Mucosa of descending colon (tissue), 3 donors: ENCODE measurements at regions not wholly inside any gene's neighbourhood (a gene's known extent, or its start where the extent isn't known, plus 50 kb on each side); places are given as distances from the start of the nearest gene placed in this dataset.

Experiments
- ATAC-seq: fragments of 200-7000 bp; cut with Tn5 transposase; one replicate; pipeline ENCODE4 v1.9.1; 2020; ENCODE audit warnings: mild to moderate bottlenecking, moderate library complexity
- DNase-seq, 3 donors: peaks; one replicate each; pipeline ENCODE4 v3.0.0-alpha.2; 2020
- H3K36me3 ChIP-seq: fragments of 200-600 bp; one replicate; pipeline ENCODE4 v1.8.0; 2021; ENCODE audit warnings: low read depth, mild to moderate bottlenecking
- H3K4me1 ChIP-seq: fragments of 200-600 bp; one replicate; pipeline ENCODE4 v1.8.0; 2021; ENCODE audit warnings: low read depth, mild to moderate bottlenecking
- H3K4me3 ChIP-seq: fragments of 200-600 bp; one replicate; pipeline ENCODE4 v1.8.0; 2021; ENCODE audit warnings: mild to moderate bottlenecking
- H3K9me3 ChIP-seq: fragments of 200-600 bp; one replicate; pipeline ENCODE4 v1.8.0; 2021; ENCODE audit warnings: mild to moderate bottlenecking
- CTCF ChIP-seq: fragments of 200-600 bp; IDR thresholded peaks from one replicate; pipeline ENCODE4 v1.8.0; 2022; ENCODE audit warnings: antibody characterized with exemption, mild to moderate bottlenecking
- intact Hi-C, 2 donors: fragments of 100-400 bp; cut with DNase I in 1 of 2; cut with micrococcal nuclease in 1 of 2; formaldehyde crosslinking; loops; one replicate each; pipeline versions ENCODE4 v1.11.0 to v1.11.1; 2022; cut with DNase I, micrococcal nuclease
- donor health status: DM: no; HTN: no; CAD: no; lungs with moderate emphysema.
- donor health status: DM: no; HTN: no; CAD: no.
- donor health status: DM: no; HTN: yes; CAD: no.

DNA sequence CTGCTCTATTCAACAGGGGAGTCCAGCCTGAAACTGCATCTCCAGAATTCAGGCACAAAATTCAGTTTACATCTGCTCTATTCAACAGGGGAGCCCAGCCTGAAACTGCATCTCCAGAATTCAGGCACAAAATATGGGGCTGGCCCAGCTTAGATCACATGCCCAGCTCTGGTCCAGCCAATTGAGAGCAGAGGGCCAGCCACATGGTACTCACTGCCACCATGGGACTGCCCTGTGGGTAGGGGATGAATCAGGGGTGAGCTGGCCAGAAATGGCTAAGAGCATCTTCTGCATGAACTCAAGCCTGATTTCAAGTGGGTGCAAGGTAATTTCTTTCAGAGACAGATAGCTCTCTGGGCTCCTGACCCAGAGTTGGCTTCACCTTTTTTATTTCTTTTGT is 156.6 kb upstream of the LYZL2 start:
- Histone ChIP-seq H3K9me3 (no peaks in the 10 kb centered on the region), H3K36me3 (no peaks in the 10 kb centered on the region), H3K4me3 (no peak overlapping the region), H3K4me1 (peaks cover 13% of the 10 kb centered on the region)
- no peak for TF ChIP-seq CTCF
- DNase-seq (no peak), ATAC-seq (no peak)
- intact Hi-C loops = loop anchor here in 1 of 2 donors (10.0 kb wide), 1 partner anchor 249 kb away; the partner anchor contains the start of gene ZNF438

DNA sequence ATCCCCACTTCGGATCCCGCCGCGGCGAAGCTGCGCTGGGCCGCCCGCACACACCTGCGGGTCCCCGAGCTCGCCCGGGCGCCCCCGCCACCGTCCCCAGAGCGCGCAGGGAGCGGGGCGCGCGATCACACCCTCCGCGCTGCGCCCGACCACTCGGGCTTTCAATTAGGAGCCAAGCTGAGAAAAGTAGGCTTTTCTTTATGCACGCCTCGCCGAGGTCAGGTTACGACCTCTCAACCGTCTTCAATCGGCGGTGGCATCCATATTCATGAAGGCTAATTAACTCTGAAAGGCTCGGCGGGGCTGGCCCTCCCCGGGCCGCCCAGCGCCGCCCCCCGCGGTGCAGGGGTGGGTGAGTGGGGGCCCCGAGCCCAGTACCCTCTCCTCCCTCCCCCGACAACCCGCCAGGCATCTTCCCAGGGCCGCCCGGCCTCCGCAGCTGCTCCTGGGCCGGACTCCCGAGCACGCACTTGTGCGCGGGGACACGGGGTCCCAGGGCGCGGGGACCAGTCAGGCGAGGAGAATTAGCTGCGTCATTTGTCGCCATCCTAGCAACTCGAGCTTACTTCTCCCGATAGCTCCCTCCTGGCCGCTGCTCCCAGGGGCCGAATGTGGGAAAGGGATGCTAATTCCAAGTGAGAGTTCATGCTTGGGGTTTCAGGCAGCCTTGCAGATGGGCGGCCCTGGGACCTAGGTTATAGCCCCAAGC is 155.5 kb upstream of the LYZL2 start:
- H3K36me3 ChIP-seq = no peaks in the 10 kb centered on the region
- no peak for TF ChIP-seq CTCF
- peak overlapping the region; percentile 28 for H3K4me3 ChIP-seq
- DNase-seq = peak; percentile 57 to 76 (median 63)
- H3K4me1 ChIP-seq = peaks cover 10% of the 10 kb centered on the region
- no peaks in the 10 kb centered on the region for H3K9me3 ChIP-seq
- ATAC-seq = peak; percentile 75
- intact Hi-C loops = loop anchor here in 1 of 2 donors (10.0 kb wide), 1 partner anchor 250 kb away; the partner anchor contains the start of gene ZNF438

- DNase-seq (no peak), ATAC-seq (peak; percentile 24)
Observed at GRCh38 chr10:30784524-30784896, 155.0 kb upstream of the LYZL2 start.

GRCh38 chr10:30783939-30784501 is 154.5 kb upstream of the LYZL2 start:
- TF ChIP-seq CTCF = peak; percentile 49
- intact Hi-C loops = loop anchor here in 1 of 2 donors (10.0 kb wide), 1 partner anchor 251 kb away; the partner anchor contains the start of gene ZNF438
- Histone ChIP-seq H3K9me3 (no peaks in the 10 kb centered on the region), H3K4me1 (peaks cover 10% of the 10 kb centered on the region), H3K4me3 (no peak overlapping the region), H3K36me3 (no peaks in the 10 kb centered on the region)
- ATAC-seq (peak; percentile 82), DNase-seq (peak; percentile 84 to 85 (median 84))

More at GRCh38 chr10:30784524-30784896, 155.0 kb upstream of the LYZL2 start:
- H3K4me1 ChIP-seq = peaks cover 10% of the 10 kb centered on the region
- H3K36me3 ChIP-seq = no peaks in the 10 kb centered on the region
- TF ChIP-seq CTCF = no peak
- H3K9me3 ChIP-seq = no peaks in the 10 kb centered on the region
- peak overlapping the region; percentile 28 for H3K4me3 ChIP-seq
- intact Hi-C loops = loop anchor here in 1 of 2 donors (10.0 kb wide), 1 partner anchor 250 kb away; the partner anchor contains the start of gene ZNF438

GRCh38 chr10:30782537-30783461 is 153.2 kb upstream of the LYZL2 start:
- intact Hi-C loops = loop anchor here in 1 of 2 donors (10.0 kb wide), 1 partner anchor 252 kb away; the partner anchor contains the start of gene ZNF438
- Histone ChIP-seq H3K4me3 (no peak overlapping the region), H3K4me1 (peaks cover 10% of the 10 kb centered on the region), H3K36me3 (no peaks in the 10 kb centered on the region), H3K9me3 (no peaks in the 10 kb centered on the region)
- ATAC-seq (no peak), DNase-seq (no peak)
- no peak for TF ChIP-seq CTCF
